ENCODE measurements at regions not wholly inside any gene's neighbourhood (a gene's known extent, or its start where the extent isn't known, plus 50 kb on each side); places are given as distances from the start of the nearest gene placed in this dataset.
"Not testable (repeated sequence)": the region's sequence is repeated elsewhere in the genome, so short reads cannot be mapped to it uniquely, and the experiment has no call there.

- no peak for FAIRE-seq
Measured at GRCh38 chr13:33676045-33676989, 141.6 kb upstream of the RFC3 start.

GRCh38 chr13:33677215-33677614, 140.7 kb upstream of the RFC3 start:
- no peak for FAIRE-seq

GRCh38 chr13:33678084-33678483, 139.9 kb upstream of the RFC3 start:
- no peak for FAIRE-seq

- no peak for FAIRE-seq
Measured at GRCh38 chr13:33678906-33679657, 138.9 kb upstream of the RFC3 start.

- no peak for FAIRE-seq
Measured at GRCh38 chr13:33679658-33680012, 138.3 kb upstream of the RFC3 start.

- FAIRE-seq, result no peak
Measured at GRCh38 chr13:33682020-33682564, 135.9 kb upstream of the RFC3 start.

- FAIRE-seq, result not testable (repeated sequence)
Measured at GRCh38 chr13:33682646-33683045, 135.3 kb upstream of the RFC3 start.

- FAIRE-seq, result no peak
Measured at GRCh38 chr13:33683376-33683775, 134.6 kb upstream of the RFC3 start.

- FAIRE-seq, result no peak
Measured at GRCh38 chr13:33684874-33685273, 133.1 kb upstream of the RFC3 start.

GRCh38 chr13:33686772-33687480, 131.0 kb upstream of the RFC3 start:
- no peak for FAIRE-seq

- FAIRE-seq, result no peak
Measured at GRCh38 chr13:33690354-33690753, 127.6 kb upstream of the RFC3 start.

GRCh38 chr13:33691980-33692379, 126.0 kb upstream of the RFC3 start:
- FAIRE-seq, result no peak

GRCh38 chr13:33692531-33692930, 125.4 kb upstream of the RFC3 start:
- FAIRE-seq, result no peak

GRCh38 chr13:33694546-33694945, 123.4 kb upstream of the RFC3 start:
- no peak for FAIRE-seq

- no peak for FAIRE-seq
Measured at GRCh38 chr13:33696530-33696929, 121.4 kb upstream of the RFC3 start.

- no peak for FAIRE-seq
Measured at GRCh38 chr13:33697926-33698325, 120.0 kb upstream of the RFC3 start.

GRCh38 chr13:33707449-33707848, 110.5 kb upstream of the RFC3 start:
- no peak for FAIRE-seq

GRCh38 chr13:33710924-33711323, 107.0 kb upstream of the RFC3 start:
- FAIRE-seq, result no peak

GRCh38 chr13:33711436-33711835, 106.5 kb upstream of the RFC3 start:
- FAIRE-seq, result no peak

GRCh38 chr13:33717775-33718174, 100.2 kb upstream of the RFC3 start:
- no peak for FAIRE-seq

GRCh38 chr13:33721724-33722123, 96.2 kb upstream of the RFC3 start:
- no peak for FAIRE-seq

GRCh38 chr13:33722216-33722915, 95.6 kb upstream of the RFC3 start:
- FAIRE-seq, result no peak
